Activated T-cell treated with anti-CD3 and anti-CD28 coated beads for 4 hours (primary cell): ENCODE measurements at regions not wholly inside any gene's neighbourhood (a gene's known extent, or its start where the extent isn't known, plus 50 kb on each side); places are given as distances from the start of the nearest gene placed in this dataset.

Source experiments
- DNase-seq: peaks from one replicate; pipeline ENCODE4 v3.0.0-alpha.2; 2020

- DNase-seq = no peak
These were observed 300.2 kb downstream of the SOX4 start for GRCh38 chr6:21893793-21894192.

GRCh38 chr6:21895555-21895954 lies 302.0 kb downstream of the SOX4 start:
- no peak for DNase-seq

- DNase-seq = no peak
These were observed 304.7 kb downstream of the SOX4 start for GRCh38 chr6:21898107-21898796.

GRCh38 chr6:21899708-21900107 lies 306.2 kb downstream of the SOX4 start:
- no peak for DNase-seq

- DNase-seq = no peak
These were observed 307.2 kb downstream of the SOX4 start for GRCh38 chr6:21900730-21901129.

- no peak for DNase-seq
These were observed 309.1 kb downstream of the SOX4 start for GRCh38 chr6:21902628-21903169.

GRCh38 chr6:21905531-21905930 lies 312.0 kb downstream of the SOX4 start:
- DNase-seq = no peak

- no peak for DNase-seq
These were observed 313.3 kb downstream of the SOX4 start for GRCh38 chr6:21906826-21907225.

- no peak for DNase-seq
These were observed 313.7 kb downstream of the SOX4 start for GRCh38 chr6:21907291-21907690.

GRCh38 chr6:21908161-21908848 lies 314.8 kb downstream of the SOX4 start:
- no peak for DNase-seq

- no peak for DNase-seq
These were observed 315.8 kb downstream of the SOX4 start for GRCh38 chr6:21909321-21909720.

- DNase-seq = no peak
These were observed 317.7 kb downstream of the SOX4 start for GRCh38 chr6:21911208-21911607.

- DNase-seq = no peak
These were observed 318.7 kb downstream of the SOX4 start for GRCh38 chr6:21912151-21912832.

- DNase-seq = peak; percentile 14
These were observed 320.8 kb downstream of the SOX4 start for GRCh38 chr6:21914121-21914973.

GRCh38 chr6:21915707-21916260 lies 322.2 kb downstream of the SOX4 start:
- DNase-seq = no peak

GRCh38 chr6:21918041-21918440 lies 324.5 kb downstream of the SOX4 start:
- DNase-seq = no peak

- no peak for DNase-seq
These were observed 325.1 kb downstream of the SOX4 start for GRCh38 chr6:21918666-21919065.

GRCh38 chr6:21922086-21922485 lies 328.5 kb downstream of the SOX4 start:
- DNase-seq = no peak

GRCh38 chr6:21924002-21924401 lies 330.5 kb downstream of the SOX4 start:
- no peak for DNase-seq

- no peak for DNase-seq
These were observed 335.3 kb downstream of the SOX4 start for GRCh38 chr6:21928827-21929226.

- no peak for DNase-seq
These were observed 338.2 kb downstream of the SOX4 start for GRCh38 chr6:21931641-21932335.

GRCh38 chr6:21933351-21933750 lies 339.8 kb downstream of the SOX4 start:
- DNase-seq = no peak
